AG10803 (cell line): ENCODE measurements at regions not wholly inside any gene's neighbourhood (a gene's known extent, or its start where the extent isn't known, plus 50 kb on each side); places are given as distances from the start of the nearest gene placed in this dataset.

Experiments
- DNase-seq: peaks from one replicate; pipeline ENCODE4 v3.0.0; 2010; ENCODE audit warnings: low read depth
- H3K4me3 ChIP-seq: 2 replicates; pipeline ENCODE4 v1.5.1; 2011; ENCODE audit warnings: mild to moderate bottlenecking, low read length, control low read depth
- CTCF ChIP-seq: conservative IDR thresholded peaks from 2 replicates; pipeline ENCODE4 v1.5.1; 2011; ENCODE audit warnings: mild to moderate bottlenecking, low read length, control low read depth, inconsistent platforms

- TF ChIP-seq CTCF: no peak
- no peak for DNase-seq
- H3K4me3 ChIP-seq: no peak overlapping the region
Measured at GRCh38 chr5:86841000-86841644, 223.4 kb downstream of the COX7C start.

DNA sequence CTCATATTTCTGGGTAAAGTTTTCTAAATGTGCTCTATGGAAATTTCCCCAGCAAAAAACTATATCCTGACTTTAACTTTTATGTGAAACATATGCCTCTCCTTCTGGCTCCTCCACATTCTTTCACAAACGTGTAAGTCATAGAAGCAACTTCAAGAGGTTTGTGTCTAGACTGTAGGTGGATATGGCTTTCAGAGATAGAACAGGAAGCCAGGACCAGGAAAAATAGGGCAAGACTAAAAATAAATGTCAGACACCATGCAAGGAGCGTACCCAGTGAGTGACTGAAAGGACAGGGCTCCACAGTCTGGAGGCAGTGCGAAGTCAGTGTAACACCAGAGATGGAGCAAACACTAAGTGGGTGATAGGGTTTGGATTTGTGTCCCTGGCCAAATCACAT, 240.7 kb downstream of the COX7C start:
- DNase-seq: no peak
- H3K4me3 ChIP-seq: no peak overlapping the region
- no peak for TF ChIP-seq CTCF

DNA sequence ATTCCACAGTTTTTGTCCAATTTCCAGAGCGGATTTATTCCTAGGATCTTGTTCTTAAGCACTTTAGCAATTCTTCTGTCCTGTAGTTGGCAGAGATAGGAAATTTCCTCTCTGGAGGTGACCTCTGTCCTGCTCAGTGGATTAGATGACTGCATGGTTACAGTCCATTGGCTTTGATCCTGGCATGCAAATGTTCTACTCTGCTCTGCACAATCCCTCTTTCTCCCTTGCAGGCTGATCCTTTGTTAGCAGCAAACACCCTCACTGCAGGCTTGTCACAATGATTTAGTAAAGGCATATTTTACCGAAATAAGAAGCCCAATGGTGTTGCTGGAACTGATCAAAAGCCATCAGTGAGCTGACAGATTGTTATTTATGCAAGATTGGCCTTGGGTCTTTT, 243.8 kb downstream of the COX7C start:
- TF ChIP-seq CTCF: no peak
- no peak for DNase-seq
- no peak overlapping the region for H3K4me3 ChIP-seq

DNA sequence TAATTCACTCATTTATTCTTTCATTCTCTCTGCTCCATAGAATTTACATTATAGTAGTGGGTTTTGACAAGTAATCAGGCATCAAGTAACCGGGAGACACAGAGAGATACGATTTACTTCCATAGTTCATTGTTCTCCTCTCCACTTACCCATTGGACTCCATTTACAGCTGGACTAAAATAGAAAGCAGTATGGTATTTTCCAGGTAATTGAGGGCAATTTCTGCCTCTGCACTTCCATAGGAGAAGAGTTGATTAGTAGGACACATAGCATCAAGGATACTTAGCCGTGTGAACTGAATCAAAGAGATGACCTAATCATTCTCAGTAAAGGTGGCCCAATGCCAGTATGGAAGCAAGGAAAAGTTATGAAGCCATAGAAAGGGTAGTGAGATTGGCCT, 244.4 kb downstream of the COX7C start:
- DNase-seq: no peak
- no peak overlapping the region for H3K4me3 ChIP-seq
- TF ChIP-seq CTCF: no peak

DNA sequence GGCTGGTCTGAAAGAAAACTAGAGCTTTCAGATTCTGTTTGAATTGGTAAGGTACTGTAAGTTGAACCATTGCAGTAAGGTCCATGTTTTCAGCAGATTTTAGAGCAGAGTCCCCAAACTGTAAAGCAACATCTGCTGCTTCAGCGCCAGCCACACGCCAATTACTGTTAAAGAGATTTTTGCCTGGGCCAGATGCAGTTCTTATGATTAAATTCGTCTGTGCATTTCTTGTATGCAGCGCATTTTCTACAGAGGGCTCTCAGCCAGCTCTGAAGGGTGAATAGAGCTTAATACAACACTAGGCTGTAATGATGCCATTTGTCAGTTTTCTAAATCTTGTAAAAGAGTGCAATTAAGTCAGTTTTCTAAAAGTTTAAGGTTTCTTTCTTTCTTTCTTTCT, 246.3 kb downstream of the COX7C start:
- no peak for DNase-seq
- H3K4me3 ChIP-seq: no peak overlapping the region
- TF ChIP-seq CTCF: no peak

DNA sequence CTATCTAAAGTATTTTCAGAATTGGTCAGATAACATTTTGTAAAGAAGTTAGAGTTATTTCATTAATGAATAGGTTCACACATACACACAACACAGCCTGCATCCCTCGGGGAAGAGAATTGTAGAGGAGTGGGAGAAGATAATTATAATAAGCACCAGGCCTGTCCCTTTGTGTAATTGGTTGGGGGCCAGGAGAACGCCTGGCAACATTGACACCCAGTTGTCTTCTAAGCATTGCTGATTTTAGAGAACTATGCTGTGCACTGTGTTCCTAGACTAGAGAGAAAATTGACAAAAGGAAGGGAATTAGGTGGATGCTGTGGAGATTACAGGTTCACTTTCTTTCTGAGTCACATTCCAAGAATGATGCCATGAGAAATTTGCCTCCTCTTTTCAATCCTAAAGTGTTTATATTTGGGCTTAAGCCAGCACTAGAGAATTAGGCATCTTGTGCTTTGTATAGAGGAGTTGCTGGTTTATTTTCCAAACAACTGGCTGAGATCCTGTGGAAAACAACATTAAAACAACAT, 247.6 kb downstream of the COX7C start:
- no peak for TF ChIP-seq CTCF
- H3K4me3 ChIP-seq: no peak overlapping the region
- DNase-seq: no peak

DNA sequence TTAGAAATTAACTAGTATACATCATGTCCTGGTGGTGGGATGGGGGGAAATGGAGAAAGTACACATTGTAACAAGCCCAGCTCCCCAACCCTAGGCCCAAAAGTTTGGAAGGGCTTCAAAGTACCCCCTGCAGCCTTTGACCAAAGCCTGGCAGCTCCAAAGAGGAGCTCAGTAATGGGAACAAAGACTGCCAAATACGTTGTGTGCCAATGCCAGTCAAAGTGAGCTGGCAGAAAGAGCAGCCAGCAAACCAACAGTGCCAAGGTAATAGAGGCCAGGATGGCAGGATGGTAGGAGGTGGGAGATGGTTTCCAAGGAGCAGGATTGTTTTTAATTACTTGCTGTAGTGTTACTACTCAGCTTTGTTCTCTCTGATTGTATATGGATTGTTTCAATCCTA, 248.3 kb downstream of the COX7C start:
- no peak for TF ChIP-seq CTCF
- no peak overlapping the region for H3K4me3 ChIP-seq
- no peak for DNase-seq
